ENCODE measurements at regions not wholly inside any gene's neighbourhood (a gene's known extent, or its start where the extent isn't known, plus 50 kb on each side); places are given as distances from the start of the nearest gene placed in this dataset.
A peak's percentile ranks its signal among the peaks of the same experiment; 100 is the strongest.

DNA sequence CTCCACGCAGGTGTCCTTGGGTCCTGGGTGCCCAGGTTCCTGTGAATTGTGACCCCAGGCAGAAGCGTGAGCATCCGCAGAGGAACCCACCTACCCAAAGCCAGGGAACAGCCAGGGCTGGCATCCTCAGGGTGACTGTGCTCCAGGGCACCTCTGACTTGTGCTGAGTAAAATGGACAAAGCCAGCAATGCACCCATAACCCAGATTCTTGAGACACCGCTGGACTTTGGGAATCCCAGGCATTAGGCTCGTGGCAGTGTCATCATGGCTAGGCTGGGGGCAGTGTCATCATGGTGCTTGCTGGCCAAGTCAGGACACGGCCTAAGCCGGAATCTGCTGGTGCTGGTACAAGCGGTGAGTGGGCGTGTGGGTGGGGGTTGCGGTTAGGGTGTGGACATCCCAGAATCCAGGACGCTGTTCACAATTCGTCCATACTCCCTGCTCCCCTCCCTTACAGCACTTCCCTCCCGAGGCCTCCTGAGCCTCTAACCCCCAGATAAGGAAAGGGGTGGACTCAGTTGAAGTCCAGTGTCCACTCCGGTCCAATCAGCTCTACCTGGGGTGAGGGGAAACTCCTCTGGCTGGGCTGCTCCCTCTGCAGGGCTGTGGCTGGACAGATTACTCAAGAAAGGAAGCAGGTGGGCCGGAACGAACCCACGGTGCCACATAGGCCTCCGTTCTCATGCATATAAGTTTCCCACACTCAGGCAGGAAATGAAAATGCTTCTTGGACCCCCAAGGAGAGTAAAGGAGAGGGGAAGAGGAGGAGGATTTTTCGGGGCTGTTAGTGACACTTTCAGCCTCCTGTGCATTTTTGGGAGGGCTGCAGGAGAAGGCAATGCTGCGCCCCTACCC is 138.9 kb downstream of the SEC14L1 start:
- DNase-seq (ENCODE audit: low spot score): peak; percentile 63

DNA sequence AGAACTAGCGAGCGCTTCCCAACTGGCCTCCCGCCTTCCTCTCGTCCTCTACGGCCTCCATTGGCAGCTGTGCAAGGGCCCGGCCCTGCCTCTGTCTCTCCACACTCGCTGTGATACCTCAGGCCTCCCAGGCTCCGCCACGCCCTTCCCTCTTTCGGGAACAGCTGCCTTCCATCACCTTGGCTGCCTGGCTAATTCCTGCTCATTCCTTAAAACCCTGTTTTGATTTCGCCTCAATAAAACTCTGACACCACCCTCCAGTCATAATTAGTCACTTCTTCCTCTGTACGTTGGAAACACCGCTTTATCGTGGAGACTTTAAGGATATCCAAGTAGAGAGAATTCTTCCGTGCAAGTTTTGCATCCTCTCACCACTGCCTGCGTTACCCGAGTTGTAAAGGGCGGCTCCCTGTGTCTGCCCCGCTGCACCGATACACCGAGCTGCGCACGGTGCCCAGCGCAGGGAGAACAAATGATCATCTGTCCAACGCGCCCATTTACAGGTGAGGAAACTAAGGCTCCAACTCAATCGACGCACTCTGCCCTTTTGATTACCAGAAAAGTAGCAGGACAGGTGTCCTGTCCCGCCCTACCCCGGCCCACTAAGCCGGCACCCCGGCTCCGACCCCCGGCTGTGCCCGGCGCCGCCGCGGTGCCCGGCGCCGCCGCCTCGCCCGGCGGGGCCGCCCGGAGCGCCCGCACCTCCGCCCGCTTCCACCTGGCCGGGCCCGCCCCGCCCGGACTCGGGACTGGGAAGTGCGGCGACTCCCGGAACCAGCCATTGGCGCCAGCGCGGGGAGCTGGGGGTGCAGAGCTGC is 139.7 kb downstream of the SEC14L1 start:
- TF ChIP-seq, protein P1, sequence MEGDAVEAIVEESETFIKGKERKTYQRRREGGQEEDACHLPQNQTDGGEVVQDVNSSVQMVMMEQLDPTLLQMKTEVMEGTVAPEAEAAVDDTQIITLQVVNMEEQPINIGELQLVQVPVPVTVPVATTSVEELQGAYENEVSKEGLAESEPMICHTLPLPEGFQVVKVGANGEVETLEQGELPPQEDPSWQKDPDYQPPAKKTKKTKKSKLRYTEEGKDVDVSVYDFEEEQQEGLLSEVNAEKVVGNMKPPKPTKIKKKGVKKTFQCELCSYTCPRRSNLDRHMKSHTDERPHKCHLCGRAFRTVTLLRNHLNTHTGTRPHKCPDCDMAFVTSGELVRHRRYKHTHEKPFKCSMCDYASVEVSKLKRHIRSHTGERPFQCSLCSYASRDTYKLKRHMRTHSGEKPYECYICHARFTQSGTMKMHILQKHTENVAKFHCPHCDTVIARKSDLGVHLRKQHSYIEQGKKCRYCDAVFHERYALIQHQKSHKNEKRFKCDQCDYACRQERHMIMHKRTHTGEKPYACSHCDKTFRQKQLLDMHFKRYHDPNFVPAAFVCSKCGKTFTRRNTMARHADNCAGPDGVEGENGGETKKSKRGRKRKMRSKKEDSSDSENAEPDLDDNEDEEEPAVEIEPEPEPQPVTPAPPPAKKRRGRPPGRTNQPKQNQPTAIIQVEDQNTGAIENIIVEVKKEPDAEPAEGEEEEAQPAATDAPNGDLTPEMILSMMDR (IDR thresholded peaks at IDR 0.05; ENCODE audit: extremely low read depth, insufficient read depth, missing control alignments): no peak
- in situ Hi-C loops (cut with MboI; ENCODE audit: low pct_unique_long_range_greater_than_20kb, low sequenced_read_pairs, unreplicated experiment): no loop called here
- DNase-seq (ENCODE audit: low spot score): no peak

More for the DNA sequence above, 138.9 kb downstream of the SEC14L1 start:
- TF ChIP-seq, protein P1 (IDR thresholded peaks at IDR 0.05; ENCODE audit: extremely low read depth, insufficient read depth, missing control alignments): no peak
- in situ Hi-C loops (cut with MboI; ENCODE audit: low pct_unique_long_range_greater_than_20kb, low sequenced_read_pairs, unreplicated experiment): no loop called here

DNA sequence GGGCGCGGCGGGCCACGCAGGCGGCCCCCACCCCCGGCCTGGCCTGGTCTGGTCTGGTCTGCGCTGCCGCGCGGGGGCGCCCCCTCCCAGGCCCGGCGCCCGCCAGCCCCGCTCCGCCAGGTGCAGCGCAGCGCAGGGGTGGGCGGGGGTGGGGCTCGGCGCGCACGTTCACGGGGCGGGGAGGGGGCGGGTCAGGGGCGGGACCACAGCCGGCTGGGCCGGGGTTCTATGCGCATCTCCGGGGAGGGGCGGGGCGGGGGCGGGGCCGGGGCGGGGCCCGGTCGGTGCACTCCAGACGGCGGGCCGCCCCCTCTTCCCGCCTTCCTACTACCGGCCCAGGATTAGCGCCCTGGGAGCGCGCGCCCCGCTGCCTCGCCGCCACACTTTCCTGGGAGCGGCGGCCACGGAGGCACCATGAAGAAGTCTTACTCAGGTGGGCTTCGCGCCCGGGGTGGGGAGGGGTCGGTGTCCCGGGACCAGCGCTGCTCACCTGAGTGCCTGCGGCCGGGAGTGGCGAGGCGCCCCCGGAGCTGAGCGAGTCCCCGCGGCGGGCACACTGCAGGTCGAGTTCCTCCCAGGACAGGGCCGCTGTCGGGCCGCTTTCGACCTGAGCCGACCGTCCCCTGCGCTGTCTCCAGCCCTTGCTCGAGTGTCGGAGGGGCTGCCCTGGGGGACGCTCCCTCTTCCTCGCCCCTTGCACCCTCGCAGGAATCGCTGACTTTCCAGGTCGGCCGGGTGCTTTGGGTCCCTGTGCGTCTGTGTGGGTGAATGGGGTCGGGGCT is 140.5 kb downstream of the SEC14L1 start:
- DNase-seq (ENCODE audit: low spot score): peak; percentile 98
- in situ Hi-C loops (cut with MboI; ENCODE audit: low pct_unique_long_range_greater_than_20kb, low sequenced_read_pairs, unreplicated experiment): no loop called here
- TF ChIP-seq, protein P1 (IDR thresholded peaks at IDR 0.05; ENCODE audit: extremely low read depth, insufficient read depth, missing control alignments): peak; percentile 77

DNA sequence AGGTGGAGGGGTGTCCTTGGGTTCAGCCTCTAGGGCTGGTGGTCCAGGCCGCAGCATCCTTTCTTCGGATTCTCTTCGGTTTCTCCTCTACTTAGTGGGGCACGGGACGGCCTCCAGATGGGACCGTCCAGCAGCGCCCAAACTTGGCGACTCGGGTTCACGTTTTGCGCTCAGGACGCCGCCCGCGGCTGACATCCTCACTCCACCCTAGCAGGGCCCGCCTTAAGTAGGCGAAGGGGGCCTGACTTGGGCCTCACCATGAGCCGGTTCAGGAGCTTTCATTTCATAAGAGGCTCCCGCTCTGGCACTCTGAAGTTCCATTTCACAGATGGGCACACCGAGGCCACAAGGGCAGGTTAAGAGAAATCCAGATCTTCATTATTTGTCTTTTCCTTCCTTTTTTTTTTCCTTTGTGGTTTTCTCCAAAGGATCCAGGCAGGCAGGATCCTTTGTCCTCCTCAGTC is 141.2 kb downstream of the SEC14L1 start:
- TF ChIP-seq, protein P1 (IDR thresholded peaks at IDR 0.05; ENCODE audit: extremely low read depth, insufficient read depth, missing control alignments): no peak
- DNase-seq (ENCODE audit: low spot score): peak; percentile 57
- in situ Hi-C loops (cut with MboI; ENCODE audit: low pct_unique_long_range_greater_than_20kb, low sequenced_read_pairs, unreplicated experiment): no loop called here

DNA sequence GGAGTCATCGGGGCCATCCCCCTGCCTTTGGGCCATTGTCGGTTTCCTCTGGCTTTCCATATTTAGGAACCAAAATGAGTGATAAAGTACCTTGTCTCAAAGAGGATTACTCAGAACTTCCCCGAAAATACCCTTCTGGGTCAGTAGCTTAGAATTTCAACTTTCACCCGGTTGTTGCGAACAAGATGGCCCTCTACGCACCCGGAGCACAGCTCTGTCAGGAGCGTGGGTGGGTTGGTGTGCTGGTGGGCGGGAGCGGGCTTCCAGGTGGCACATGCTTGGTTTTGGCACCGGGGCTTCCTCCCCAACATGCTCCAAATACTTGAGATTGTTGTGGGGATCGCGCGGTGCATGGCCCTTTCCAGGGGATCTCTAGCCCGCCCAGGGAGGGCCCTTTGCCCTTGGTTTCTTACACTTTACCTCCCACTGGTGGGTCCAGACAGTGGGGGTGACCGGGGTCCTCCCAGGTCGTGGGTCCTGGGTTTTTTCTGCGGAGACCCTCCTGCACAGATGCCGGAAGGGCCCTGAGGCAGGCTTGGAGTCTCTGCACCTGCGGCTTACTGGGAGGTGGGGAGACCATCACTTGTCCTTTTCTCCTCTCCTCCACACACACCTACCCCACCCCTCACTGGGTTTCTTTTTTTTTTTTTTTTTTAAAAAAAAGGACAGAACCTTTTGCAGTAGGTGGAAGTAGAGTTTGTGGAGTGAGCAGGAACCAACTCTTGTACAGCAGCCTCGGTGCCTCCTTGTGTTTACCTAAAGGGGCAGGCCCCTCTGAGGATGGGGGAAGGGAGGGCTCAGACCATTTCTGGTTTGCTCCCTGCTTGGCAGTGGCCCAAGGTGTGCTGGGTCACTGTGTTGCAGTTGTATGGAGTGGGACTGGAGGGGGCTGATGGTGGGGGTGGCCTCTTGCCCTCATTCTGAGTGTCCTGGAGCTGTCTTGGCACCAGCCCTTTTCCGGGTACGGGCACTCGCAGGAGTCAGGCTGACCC is 142.1 kb downstream of the SEC14L1 start:
- DNase-seq (ENCODE audit: low spot score): peak; percentile 78
- in situ Hi-C loops (cut with MboI; ENCODE audit: low pct_unique_long_range_greater_than_20kb, low sequenced_read_pairs, unreplicated experiment): no loop called here
- TF ChIP-seq, protein P1 (IDR thresholded peaks at IDR 0.05; ENCODE audit: extremely low read depth, insufficient read depth, missing control alignments): no peak

Data from GM13977 (cell line).